NCI-H1105 (cell line): ENCODE measurements at regions not wholly inside any gene's neighbourhood (a gene's known extent, or its start where the extent isn't known, plus 50 kb on each side); places are given as distances from the start of the nearest gene placed in this dataset.

Source experiments
- DNase-seq: peaks from one replicate; lab custom pipeline; 2025; lab: John Stamatoyannopoulos, UW

DNA sequence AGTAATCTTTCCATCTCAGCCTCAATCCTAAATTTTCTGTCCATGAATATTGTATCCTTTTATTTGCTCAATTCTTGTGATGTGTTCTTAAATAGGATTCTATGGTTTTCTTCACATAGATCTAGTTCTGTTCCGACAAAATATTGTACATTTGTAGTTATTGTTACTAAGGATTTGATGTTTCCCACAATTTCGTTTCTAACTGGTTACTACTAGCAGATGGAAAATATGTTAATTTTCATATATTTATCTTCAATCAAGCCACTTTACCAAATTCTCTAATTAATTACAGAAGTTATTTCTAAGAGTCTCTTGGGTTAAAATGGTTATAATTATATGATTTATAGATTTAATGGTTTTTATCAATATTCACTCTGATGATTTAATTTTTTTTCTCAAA, 60.3 kb downstream of the SEC61B start:
- DNase-seq, result no peak

DNA sequence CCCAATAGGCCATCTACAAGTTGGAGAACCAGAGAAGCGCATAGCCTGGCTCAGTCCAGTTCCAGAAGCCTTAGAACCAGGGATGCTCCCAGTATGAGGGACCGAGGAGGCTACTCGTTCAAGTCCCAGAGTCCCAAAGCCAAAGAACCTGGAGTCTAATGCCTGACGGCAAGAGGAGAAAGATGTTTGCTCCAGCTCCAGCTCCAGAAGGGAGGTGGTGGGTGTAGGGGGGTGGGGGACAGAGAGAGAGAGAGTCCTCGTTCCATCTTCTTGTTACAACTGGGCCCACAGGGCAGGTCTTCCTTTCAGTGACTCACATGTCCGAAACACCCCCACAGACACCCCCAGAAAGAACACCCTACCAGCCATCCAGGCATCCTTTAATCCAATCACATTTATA, 63.9 kb downstream of the SEC61B start:
- DNase-seq, result no peak

DNA sequence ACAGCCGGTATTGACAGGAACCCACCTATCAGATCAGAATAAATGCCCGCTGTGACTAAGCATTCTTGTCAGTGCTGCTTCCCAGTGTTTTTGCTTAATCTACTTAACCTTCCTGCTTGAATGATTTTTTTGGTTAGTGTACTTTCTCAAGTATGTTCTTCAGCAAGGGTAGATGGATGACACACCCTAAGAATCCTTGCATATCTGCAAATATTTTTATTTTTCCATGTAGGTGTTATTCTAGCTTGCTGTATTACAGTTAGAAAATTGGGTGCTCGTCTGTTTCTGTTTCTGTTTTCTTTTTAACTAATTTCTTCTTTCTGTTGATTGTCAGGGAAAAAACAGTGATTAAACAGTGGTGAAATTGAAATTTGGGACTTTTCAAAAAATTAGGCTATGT, 64.5 kb downstream of the SEC61B start:
- DNase-seq, result no peak

DNA sequence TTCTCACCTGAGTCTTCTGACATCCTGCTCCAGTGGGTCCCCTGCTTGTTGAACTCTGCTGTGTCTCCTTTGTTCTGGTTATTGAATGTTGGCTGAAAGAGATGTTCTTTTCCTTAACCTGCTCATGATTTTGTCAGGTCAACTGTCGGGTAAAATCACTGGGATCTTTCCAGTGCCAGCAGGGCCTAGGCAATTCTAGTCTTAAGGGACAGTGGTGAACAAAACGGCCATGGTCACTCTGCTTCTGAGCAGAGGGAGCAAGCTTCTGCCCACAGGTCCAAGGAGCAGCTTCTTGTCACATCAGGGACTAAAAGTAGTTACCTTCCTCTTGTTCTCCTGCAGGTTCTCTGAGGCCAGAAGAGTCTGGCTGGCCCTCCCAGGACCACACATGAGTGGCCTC, 65.6 kb downstream of the SEC61B start:
- no peak for DNase-seq

DNA sequence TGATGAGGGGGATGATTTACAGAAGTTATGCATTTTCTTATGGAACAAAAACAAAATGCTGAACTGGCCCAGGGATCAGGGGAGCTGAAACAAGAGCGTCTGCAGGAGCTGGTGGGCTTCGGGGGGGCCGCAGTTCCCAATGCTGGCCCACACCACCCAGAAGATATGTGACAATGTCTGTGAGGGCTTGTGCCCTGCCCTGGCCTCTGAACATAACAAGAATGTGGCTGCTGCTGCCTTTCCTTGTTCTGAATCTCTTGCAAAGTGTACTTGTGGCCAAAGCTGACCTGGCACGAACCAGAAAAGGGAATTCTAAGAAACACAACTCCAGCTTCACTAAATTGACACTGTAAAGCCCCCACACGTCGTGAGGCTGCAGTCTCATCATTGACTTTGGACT, 66.7 kb downstream of the SEC61B start:
- DNase-seq, result no peak

DNA sequence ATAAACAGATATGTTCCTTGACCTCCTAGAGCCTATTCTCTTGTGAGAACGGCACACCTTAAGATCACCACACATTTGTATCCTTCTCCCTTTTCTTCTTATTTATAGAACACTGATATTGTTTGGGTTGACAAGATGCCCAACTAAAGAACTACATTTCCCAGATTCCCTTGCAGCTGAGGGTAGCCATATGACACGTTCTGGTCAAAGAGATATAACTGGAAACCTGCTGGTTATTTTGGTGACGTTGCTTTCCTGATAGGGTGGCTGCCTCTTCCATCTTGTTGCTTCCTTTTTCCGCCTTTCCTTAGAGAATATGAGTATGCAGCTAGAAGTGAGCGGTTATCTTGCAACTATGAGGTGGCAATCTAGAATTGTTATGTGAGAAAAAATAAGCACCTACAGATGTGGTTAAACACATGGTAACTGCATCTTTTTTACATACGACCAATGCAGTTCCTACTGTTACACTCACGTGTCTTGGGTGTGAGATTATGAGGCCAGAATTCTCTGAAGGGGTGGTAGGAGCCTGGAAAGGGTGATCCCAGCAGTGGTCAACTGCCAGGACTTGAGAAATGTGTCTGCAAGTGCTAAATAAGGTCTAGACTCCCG, 72.9 kb downstream of the SEC61B start:
- no peak for DNase-seq

DNA sequence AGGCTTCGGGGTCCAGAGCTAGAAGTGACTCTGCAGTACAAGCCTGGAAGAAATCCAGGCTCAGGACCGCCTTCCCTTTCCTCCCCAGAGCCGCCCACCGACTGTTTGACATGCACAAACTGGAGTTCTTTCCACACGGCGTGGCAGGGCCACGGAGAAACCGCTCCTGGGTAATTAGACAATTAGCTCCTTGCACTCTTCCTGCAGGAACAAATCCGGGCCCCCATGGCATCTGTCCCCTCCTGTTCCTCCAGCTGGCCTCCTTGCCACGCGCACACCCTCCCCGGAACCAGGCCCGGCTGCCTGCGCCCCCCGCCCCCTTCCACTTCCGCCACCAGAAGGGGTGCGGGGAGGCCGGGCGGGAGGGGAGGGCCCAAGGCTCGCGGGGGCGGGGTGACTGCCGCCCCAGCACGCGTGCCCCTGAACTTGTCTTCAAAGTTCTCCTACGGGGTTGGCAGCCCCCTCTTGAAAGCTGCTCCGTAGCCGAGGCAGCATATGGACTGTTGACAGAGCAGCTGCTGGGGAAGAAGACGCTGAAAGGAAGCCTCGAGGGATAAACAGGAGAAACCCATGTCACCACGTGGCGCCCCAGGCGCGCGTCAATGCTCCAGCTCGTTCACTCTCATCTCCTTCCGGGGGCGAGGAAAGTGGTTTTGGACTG, 74.3 kb downstream of the SEC61B start:
- DNase-seq, result no peak

DNA sequence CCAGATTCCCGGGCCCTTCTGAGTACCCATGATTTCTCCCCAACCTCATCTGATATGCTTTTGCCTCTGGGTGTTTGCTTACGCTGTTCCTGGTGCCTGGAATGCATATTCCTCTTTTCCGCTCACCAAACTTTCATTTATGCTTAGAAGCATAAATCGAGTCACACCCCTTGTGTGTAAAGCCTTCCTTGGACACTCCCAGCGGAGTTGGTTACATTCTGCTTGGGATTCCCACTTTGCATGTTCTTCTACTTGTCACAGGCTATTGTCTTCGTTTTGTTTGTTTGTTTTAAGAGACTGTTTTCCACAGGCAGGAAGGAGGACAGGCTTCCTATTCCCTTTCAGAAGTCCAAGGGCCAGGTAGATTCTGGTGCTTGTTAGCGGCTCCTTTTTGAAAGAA, 76.5 kb downstream of the SEC61B start:
- no peak for DNase-seq

DNA sequence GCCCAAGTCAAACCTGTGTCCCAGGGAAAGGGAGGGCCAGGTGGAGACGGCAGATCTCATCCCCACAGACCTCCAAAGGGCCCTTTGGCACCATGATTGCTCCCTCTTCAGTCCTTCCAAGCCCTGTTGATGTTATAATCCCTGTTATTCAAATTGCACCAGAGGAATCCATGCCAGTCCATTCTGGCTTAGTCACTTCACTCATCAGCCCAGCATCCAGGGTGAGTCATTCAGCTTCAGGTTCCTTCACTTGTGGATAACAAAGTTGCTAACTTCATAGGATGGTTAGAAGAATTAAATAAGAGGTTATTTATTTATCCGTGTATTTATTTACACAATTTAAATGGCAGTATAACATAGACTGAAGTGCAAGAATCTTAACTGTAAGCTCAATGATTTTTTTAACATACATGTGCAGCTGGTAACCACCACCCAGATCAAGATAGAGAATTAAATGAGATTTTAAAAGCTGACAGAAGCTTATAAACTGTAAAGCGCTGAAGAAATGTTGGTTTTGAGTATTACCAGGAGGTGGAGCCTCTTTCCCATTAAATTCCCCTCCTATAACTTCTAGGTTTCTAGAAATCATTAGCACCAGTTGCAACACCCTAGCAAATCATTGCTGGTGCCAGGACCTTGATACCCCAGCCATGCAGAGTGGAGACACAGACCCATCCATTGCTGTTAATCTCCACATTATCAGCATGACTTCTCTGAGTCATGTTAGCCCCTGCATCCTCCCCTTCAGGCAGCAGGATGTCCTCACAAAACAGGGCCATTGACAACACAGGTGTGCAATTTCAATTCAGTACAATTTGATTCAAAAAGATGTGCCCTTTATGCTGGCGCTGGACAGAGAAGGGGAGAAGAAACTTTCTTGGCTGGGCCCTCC, 77.4 kb downstream of the SEC61B start:
- DNase-seq, result no peak

DNA sequence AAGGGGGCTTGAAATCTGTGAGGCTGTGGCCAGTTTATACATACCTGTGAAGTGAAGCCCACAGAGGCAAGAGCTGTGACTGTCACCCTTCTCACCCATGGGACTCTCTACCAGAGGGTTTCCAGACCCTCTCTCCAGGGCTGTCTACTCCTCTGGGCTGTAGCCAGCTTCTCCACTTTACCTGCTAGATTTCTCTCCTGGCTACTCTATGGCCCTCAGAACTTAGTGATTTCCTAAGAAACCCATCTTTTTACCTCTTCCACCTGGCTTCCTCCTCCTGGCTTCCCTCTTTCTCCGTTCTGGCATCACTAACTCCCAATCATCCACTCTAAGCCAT, 78.0 kb downstream of the SEC61B start:
- DNase-seq, result no peak

DNA sequence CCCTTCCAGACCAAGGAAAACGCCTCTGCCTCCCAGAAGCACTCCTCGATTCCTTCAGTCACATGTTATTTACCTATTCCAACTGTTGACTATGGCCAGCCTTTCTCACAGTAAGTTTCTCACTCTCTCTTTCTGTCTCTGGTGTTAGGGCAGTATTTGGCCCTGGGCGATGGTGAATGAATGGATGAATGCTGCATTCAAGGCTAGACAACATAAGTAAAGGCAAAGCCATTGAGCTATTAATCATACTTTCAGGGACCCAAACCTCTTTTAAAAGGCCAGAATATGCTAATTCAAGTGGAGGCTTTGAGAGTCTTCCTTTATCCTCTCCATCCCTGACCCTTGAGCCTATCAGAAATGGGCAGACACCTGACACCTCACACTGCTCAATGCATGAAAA, 78.5 kb downstream of the SEC61B start:
- no peak for DNase-seq

DNA sequence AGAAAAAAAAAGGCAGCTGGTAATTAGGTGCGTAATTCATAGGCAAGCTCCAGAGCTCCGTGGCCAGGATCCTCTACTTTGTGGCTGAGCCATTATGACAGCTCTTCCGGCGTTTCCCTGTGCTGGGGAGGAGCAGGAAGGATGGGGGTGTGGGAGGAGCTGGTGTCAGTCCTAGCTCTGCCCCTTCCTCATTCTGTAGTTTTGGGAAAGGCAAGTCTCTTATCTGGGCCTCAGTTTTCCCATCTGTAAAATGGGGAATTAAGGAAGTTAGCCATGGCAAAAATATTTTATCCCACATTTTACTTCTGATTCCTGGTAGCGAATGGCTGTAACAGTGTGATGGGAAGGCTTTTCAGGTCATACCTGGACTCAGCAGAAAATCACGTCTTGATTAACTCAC, 81.1 kb downstream of the SEC61B start:
- no peak for DNase-seq

DNA sequence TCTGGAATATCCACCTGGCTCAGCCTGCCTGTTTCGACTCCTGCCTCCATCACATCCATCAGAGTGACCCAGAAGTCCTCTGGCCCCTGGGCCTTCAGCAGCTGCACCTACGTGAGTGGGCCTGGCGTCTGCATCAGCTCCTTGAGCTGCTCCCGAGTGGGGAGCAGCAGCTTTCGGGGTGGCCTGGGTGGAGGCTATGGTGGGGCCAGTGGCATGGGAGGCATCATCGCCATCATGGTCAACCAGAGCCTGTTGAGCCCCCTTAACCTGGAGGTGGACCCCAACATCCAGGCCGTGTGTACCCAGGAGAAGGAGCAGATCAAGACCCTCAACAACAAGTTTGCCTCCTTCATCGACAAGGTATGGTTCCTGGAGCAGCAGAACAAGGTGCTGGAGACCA, 83.0 kb downstream of the SEC61B start:
- no peak for DNase-seq

DNA sequence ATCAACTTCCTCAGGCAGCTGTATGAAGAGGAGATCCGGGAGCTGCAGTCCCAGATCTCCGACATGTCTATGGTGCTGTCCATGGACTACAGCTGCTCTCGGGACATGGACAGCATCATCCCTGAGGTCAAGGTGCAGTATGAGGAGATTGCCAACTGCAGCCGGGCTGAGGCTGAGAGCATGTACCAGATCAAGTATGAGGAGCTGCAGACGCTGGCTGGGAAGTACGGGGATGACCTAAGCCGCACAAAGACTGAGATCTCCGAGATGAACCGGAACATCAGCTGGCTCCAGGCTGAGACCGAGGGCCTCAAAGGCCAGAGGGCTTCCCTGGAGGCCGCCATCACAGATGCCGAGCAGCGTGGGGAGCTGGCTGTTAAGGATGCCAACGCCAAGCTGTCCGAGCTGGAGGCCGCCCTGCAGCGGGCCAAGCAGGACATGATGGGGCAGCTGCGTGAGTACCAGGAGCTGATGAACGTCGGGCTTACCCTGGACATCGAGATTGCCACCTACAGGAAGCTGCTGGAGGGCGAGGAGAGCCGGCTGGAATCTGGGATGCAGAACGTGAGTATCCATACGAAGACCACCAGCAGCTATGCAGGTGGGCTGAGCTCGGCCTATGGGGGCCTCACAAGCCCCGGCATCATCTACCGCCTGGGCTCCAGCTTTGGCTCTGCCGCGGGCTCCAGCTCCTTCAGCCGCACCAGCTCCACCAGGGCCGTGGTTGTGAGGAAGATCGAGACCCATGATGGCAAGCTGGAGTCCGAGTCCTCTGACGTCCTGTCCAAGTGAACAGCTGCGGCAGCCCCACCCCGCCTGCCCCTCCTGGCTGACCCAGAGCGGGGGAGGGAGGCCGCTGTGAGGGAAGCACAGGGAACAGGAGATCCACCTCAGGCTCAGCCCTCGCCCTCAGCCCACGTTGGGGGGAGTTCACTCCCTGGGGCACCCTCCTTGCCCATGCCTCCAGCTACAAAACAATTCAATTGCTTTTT, 84.0 kb downstream of the SEC61B start:
- no peak for DNase-seq

DNA sequence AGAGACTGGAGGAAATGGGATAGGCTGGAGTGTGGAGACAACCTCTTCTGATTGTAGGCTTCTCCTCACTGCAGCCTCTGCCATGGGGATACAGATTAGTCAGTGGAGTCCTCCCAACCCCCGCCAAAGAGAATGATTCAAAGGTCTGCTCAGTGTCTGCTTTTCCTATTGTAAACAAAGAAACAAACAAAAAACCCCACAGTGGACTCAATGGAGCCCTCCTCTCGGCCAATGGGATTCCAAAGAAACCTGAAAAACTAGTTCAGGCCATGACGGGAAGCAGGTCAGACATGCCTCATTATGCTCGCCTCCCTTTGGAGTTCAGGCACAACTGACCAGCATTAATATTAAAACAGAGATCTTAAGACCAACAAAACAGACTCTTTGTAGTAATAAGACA, 85.8 kb downstream of the SEC61B start:
- DNase-seq, result no peak

DNA sequence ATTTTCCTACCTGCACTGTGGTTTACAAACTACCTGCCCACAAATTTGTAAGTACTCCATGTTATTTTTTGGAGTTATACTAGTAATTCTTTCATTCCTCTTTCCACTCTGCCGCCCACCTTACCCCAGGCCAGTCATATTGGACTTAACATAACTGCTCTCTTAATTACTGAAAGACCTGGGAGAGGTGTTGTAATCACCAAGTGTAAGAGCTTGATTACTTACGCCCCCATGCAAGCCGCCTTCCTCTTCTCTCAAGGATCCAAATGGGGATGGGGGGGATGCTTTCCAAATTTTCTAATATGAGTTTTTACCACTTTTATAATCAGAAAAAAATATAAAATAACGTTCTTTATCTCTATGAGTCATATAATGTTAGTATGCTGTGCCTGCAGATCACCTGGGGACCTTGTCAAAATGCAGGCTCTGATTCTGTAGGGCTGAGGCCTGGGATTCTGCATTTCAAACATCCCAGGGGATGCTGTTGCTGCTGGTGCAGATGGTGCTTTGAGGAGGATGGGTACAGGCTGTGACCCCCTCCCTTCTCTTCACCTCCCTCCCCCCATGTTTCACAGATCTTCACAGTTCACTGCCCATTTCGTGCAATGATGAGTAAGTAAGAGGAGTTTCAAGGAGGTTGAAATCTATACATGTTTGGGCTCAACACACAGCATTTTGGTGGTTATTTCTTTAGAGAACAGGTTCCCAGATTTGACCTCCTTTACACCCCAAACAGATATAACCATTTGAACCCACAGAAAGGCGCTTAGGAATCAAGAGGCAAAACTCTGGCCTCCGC, 87.3 kb downstream of the SEC61B start:
- no peak for DNase-seq

DNA sequence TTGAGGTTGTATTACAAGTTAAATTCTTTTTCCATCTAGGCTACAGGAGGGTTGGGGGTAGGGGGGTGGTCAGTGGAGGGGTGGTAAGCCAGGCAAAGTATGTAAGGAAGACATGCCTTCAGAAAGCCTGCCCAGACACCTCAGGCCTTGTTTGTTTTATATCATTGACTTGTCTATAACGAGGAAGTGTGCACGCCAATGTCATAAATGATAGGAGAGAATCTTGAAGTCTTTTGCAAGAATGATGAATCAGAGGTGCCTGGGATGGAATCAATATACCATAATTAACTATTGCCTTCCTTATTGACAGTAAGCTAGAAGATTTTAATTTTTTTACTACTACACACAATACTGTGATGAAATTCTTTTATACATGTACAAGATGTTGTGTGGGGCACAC, 90.7 kb downstream of the SEC61B start:
- no peak for DNase-seq

DNA sequence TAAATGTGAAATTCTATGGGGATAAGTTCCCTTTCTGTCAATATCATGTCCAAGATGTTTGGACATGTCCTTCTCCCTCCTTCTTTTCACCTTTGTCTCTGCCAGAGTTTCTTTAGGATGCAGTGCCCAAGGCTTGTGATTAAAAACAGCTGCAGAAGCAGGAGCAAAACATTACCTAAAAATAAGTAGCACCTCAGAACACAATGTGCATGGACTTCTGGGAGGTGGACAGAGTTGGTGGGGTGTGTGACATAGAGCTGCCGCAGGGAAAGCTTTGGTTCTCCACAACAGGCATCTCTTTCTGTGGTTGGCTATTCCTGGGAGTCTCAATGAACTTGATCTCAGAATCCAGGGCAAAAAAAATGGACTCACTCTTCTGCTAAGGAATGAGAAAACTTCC, 97.0 kb downstream of the SEC61B start:
- DNase-seq, result no peak

DNA sequence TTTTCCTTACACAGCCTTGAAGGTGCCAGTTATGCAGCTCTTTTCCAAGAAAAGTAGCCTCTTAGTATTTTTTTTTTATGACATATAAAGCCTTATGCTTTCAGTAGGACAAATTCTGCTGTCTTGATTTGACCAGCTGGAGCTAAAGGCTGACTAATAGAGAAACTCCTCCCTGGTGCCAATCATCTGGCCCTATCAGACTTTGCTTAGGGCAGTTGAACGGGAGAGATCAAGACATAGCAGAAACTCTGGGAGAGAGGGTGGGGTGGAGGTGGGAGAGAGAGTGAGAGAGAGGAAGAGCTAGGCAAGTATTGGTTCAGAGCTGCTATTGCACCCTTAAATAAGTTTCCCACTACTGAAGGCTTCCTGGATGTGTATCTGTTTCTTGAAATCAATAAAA, 100.2 kb downstream of the SEC61B start:
- DNase-seq, result no peak

DNA sequence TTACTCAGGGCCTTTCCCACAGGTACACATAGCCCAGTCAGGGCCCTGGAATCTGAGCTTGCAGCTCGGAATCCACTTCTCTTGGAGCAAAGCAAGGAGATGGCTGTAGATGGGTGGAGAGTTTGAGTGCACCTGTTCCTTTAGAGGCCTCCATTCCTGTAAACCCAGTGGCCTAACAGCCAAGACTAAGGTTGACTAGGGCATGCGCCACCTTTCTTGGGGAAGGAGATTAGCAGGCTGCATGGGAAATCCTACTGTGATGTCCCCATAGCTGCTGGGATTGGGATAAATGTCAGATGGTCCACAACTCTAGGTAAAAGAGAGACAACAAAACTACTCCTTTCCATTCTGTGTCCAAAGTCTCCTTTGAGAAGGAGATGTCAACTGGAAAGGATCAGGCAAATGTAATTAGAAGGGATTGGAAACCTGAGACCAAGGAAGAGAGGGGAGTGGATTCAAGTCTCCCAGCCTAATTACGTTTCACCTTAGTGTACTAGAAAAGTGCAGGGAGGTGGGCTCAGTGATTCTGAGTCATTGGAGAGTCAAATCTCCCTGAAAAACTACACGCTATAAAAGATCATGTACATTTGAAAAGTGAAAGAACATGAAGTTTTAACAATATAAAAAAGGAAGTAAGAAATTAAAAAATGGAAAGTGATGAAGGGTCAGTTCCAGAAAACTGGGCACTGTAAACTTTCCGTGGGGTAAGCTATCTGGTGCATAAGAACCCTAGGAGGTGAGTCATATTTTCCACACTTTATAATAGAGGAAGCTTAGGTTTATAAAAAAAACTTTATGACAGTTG, 104.2 kb downstream of the SEC61B start:
- DNase-seq, result no peak

DNA sequence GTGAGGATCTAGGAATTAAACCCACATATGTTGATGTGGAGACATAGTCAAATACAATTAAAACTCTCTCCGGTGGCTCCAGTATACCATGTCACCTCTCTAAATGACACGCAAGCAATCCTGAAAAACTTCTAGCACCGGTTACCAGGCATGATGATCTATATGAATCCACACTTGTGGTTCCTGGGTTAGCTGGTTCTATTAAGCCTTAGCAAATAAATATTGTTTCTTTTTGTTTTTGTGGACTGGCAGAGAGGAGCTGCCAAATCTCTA, 104.8 kb downstream of the SEC61B start:
- DNase-seq, result no peak
